Fibroblast of gingiva (primary cell): ENCODE measurements at regions not wholly inside any gene's neighbourhood (a gene's known extent, or its start where the extent isn't known, plus 50 kb on each side); places are given as distances from the start of the nearest gene placed in this dataset.
"Not testable (repeated sequence)": the region's sequence is repeated elsewhere in the genome, so short reads cannot be mapped to it uniquely, and the experiment has no call there.

Experiments
- DNase-seq: peaks from one replicate; pipeline ENCODE4 v3.0.0-alpha.2; 2011; ENCODE audit warnings: low read depth

GRCh38 chr13:71303144-71303543, 563.9 kb downstream of the DACH1 start:
- DNase-seq: no peak

GRCh38 chr13:71300602-71301001, 566.4 kb downstream of the DACH1 start:
- DNase-seq: no peak

DNA sequence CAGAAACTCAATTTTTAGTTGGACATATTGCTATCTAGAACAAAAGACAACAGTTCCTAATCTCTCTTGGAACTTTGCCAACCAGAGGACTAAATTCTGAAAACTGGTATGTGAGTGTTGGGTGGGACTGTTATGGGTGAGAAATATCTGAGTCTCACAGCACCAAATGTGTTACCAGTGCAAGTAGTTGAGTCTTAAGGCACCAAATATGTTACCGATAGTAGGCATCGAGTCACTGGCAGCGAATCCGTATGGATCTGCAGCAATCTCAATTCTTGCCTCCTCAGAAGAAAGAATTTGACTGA, 575.2 kb downstream of the DACH1 start:
- no peak for DNase-seq

- DNase-seq: peak; percentile 69
Measured at GRCh38 chr13:71290963-71291841, 575.8 kb downstream of the DACH1 start.

DNA sequence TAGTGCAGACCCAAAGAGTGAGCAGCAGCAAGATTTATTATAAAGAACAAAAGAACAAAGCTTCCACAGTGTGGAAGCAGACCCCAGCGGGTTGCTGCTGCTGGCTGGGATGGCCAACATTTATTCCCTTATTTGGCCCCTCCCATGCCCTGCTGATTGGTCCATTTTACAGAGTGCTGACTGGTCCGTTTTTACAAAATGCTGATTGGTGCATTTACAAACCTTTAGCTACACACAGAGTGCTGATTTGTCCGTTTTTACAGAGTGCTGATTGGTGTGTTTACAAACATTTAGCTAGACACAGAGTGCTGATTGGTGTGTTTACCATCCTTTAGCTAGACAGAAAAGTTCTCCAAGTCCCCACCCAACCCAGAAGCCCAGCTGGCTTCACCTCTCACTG, 577.0 kb downstream of the DACH1 start:
- not testable (repeated sequence) for DNase-seq

DNA sequence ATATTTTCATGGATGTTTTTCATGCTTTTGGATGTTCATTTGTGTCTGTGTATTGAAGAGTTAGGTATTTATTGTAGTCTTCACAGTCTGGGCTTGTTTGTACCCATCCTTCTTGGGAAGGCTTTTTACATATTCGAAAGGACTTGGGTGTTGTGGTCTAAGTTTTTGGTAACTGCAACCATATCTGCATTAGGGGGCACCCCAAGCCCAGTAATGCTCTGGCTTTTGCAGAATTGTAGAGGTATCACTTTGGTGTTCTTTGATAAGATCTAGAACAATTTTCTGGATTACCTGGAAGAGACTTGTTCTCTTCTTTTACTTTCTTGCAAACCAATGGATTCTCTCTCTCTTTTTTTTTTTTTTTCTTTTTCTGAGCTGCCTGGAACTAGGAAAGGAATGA, 581.3 kb downstream of the DACH1 start:
- DNase-seq: no peak

DNA sequence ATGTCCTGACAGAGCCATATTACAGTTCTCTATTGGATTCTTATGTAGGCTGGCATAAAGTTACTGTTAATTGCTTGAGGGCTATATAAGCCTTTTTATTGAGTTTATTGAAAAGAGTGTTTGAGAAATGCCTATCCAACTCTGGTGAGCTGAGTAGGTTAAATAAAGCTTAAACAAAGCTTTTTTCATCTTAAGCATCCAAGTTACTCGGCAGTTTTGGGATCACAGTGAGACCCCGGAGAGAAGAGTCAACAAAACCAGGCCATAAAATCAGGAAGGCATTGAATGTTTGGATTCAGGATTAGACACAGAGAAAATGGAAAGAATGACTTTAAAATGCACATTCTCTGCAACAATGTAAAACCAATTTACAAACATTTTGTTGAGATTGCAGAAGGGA, 588.5 kb downstream of the DACH1 start:
- no peak for DNase-seq

- DNase-seq: no peak
Measured at GRCh38 chr13:71274923-71275608, 591.9 kb downstream of the DACH1 start.

GRCh38 chr13:71261256-71261655, 605.7 kb downstream of the DACH1 start:
- no peak for DNase-seq

GRCh38 chr13:71260246-71260645, 606.8 kb downstream of the DACH1 start:
- no peak for DNase-seq

DNA sequence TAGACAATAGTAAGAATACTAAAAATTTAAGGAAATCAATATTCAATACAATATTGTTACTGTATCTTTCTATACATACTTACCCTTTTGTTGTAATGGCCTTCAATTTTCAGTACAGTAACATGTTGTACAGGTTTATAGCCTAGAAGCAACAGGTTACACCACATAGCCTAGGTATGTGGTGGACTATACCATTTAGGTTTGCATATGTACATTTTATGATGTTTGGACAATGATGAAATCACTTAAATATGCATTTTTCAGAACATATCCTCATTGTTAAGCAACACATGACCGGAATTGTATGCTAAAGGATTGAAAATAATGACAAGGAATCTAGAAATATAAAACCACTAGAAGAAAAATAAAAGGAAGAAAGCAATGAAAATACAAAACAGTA, 611.4 kb downstream of the DACH1 start:
- no peak for DNase-seq

DNA sequence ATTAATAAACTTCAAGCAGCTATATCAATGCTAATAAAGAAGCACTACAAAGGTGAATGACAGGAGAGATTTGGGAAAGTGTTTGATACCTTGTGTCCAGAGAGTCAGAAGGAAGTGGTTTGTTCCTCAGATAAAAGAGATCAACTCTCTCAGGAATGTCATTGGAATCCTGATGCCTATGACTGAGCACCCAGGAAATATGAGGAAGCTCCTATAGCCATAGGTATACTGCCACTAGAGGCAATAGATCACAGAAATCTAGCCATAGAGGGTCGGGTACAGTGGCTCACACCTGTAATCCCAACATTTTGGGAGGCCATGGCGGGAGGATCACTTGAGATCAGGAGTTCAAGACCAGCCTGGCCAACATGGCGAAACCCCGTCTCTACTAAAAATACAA, 612.6 kb downstream of the DACH1 start:
- no peak for DNase-seq

DNA sequence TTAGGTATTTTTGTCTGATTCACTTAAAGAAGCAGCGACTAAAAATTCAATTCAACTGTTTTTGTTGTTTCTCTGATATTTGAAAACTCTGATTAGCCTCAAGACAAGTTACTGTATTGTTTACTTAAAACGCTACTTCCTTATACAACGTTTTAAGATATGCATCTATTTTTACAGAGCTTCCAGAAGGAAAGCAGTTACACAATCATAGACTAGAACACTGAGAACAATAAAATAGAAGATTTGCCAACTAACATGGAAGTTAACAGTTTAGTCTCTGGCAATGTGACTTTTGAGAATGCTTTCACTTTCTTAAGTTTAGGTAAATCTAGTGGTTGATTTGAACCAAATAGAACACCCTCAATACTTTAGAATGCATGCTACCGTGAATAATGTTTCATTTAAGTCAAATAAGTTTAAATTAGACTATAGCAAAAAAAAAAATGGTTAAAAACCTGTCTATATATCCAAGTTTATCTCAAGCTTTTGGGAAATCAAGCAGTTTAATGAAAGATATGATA, 614.8 kb downstream of the DACH1 start:
- DNase-seq: no peak

DNA sequence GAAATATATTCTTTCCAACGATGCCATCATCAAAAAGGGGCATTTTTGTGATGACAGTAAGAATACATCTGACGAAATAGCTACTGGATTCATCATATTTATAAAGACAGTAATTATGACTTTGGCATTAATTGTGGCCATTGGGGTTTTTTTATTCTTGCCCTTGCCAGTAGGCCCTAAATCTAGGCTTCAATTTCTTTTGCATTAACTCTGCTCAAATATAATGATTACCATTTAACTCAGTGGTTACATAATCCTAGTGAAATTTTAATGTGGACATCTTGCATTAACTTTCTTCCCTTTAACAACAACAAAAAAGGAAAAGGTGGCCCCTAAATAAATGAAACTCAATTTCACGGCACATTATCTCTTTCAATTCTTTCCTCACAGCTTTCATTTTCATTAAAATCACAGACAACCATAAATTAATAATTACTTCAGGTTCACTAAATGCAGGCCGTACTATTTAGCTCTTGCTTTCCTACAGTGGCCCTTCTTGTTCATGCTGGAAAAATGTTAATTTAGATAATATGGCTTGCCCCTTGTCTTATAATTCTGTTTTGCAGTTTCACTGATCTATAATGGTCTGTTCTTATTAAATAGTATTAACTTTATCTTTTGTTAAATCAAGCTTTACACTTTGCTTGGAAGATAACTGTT, 615.6 kb downstream of the DACH1 start:
- no peak for DNase-seq

- no peak for DNase-seq
Measured at GRCh38 chr13:71249011-71249410, 618.0 kb downstream of the DACH1 start.

DNA sequence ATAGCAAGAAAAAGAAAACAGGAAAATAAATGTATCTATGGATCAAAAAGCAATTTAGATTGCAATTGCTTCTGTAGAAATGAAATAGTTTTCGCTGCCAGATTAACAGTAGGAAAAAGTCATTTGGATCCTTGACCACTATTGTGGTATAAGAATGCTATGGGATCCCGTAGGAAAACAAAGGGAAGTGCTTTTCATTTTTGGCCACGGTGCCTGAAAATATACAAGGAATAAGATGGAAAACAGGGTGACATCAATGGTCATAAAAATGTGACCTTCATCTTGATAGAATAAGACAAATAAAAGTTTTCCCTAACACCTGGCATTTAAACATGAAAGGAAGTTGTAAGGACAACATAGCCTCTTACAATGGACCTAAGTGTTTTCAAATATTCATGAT, 622.8 kb downstream of the DACH1 start:
- no peak for DNase-seq

GRCh38 chr13:71242201-71242600, 624.8 kb downstream of the DACH1 start:
- peak; percentile 2 for DNase-seq

DNA sequence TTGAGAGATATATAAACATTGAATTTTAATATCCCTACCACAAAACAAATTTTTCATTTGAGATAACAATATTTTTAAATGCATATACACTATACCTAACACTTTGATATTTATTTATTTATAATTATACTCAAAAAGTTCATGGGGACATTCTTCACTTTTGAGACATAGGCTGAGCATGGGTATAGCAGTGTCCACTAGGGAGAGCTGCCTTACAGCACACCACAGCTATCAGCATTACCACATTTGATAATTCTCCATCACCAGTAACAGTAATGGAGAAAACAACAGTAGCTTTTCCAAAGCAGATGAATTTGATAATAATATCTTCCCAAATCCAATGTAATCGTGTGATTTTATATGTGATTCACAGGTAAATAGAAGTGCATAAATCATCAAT, 626.1 kb downstream of the DACH1 start:
- DNase-seq: no peak

GRCh38 chr13:71237332-71237731, 629.7 kb downstream of the DACH1 start:
- no peak for DNase-seq

GRCh38 chr13:71219698-71220415, 647.1 kb downstream of the DACH1 start:
- no peak for DNase-seq

- no peak for DNase-seq
Measured at GRCh38 chr13:71218960-71219359, 648.0 kb downstream of the DACH1 start.

GRCh38 chr13:71217827-71218226, 649.2 kb downstream of the DACH1 start:
- DNase-seq: no peak
